CD1c-positive myeloid dendritic cell (primary cell): ENCODE measurements at regions not wholly inside any gene's neighbourhood (a gene's known extent, or its start where the extent isn't known, plus 50 kb on each side); places are given as distances from the start of the nearest gene placed in this dataset.

ENCODE experiments used
- DNase-seq: peaks from one replicate; pipeline ENCODE4 v3.0.0-alpha.2; 2016; ENCODE audit errors: extremely low spot score

GRCh38 chr18:56083523-56084287 is 495.7 kb upstream of the TCF4 start:
- no peak for DNase-seq

- DNase-seq: no peak
Measured at GRCh38 chr18:56083097-56083521, 495.1 kb upstream of the TCF4 start.

GRCh38 chr18:56076723-56077122 is 488.7 kb upstream of the TCF4 start:
- DNase-seq: no peak

- DNase-seq: no peak
Measured at GRCh38 chr18:56068701-56069100, 480.7 kb upstream of the TCF4 start.

GRCh38 chr18:56067969-56068671 is 480.1 kb upstream of the TCF4 start:
- no peak for DNase-seq

GRCh38 chr18:56067214-56067894 is 479.4 kb upstream of the TCF4 start:
- DNase-seq: no peak

- DNase-seq: no peak
Measured at GRCh38 chr18:56066524-56067213, 478.7 kb upstream of the TCF4 start.

GRCh38 chr18:56065086-56065485 is 477.1 kb upstream of the TCF4 start:
- DNase-seq: no peak

- no peak for DNase-seq
Measured at GRCh38 chr18:56062931-56063330, 474.9 kb upstream of the TCF4 start.

GRCh38 chr18:56060967-56061541 is 473.1 kb upstream of the TCF4 start:
- no peak for DNase-seq

- no peak for DNase-seq
Measured at GRCh38 chr18:56052202-56052601, 464.2 kb upstream of the TCF4 start.

- DNase-seq: no peak
Measured at GRCh38 chr18:56044239-56044638, 456.2 kb upstream of the TCF4 start.

- DNase-seq: no peak
Measured at GRCh38 chr18:56043641-56044061, 455.7 kb upstream of the TCF4 start.

- no peak for DNase-seq
Measured at GRCh38 chr18:56042915-56043536, 455.0 kb upstream of the TCF4 start.

GRCh38 chr18:56038171-56039030 is 450.4 kb upstream of the TCF4 start:
- no peak for DNase-seq

GRCh38 chr18:56036741-56037140 is 448.7 kb upstream of the TCF4 start:
- no peak for DNase-seq

GRCh38 chr18:56035546-56035945 is 447.6 kb upstream of the TCF4 start:
- DNase-seq: no peak

GRCh38 chr18:56034949-56035348 is 447.0 kb upstream of the TCF4 start:
- no peak for DNase-seq

- no peak for DNase-seq
Measured at GRCh38 chr18:56030060-56030459, 442.1 kb upstream of the TCF4 start.

- DNase-seq: no peak
Measured at GRCh38 chr18:56028514-56028913, 440.5 kb upstream of the TCF4 start.
